Gastroesophageal sphincter (tissue), 4 donors: ENCODE measurements at regions not wholly inside any gene's neighbourhood (a gene's known extent, or its start where the extent isn't known, plus 50 kb on each side); places are given as distances from the start of the nearest gene placed in this dataset.

Experiments used
- ATAC-seq: fragments of 150-250 bp; one replicate; pipeline ENCODE4 v1.9.1; 2016; ENCODE audit warnings: mild to moderate bottlenecking, moderate library complexity
- H3K27ac ChIP-seq, 4 donors: fragments of 200-600 bp; sonication (generic) in 3 of 4; 1 replicate in 3 of 4; 2 replicates in 1 of 4; pipeline ENCODE4 v1.5.1; 2016 to 2019
- H3K27me3 ChIP-seq: fragments of 200-600 bp; sonication (generic); one replicate; pipeline ENCODE4 v1.5.1; 2019
- H3K36me3 ChIP-seq, 2 donors: fragments of 200-600 bp; sonication (generic); one replicate each; pipeline ENCODE4 v1.5.1; 2019; ENCODE audit warnings: control low read depth in 1 of 2
- H3K4me1 ChIP-seq, 3 donors: fragments of 200-600 bp; sonication (generic); 1 replicate in 2 of 3; 2 replicates in 1 of 3; pipeline ENCODE4 v1.5.1; 2016 to 2019; ENCODE audit warnings: control low read depth in 2 of 3
- H3K4me3 ChIP-seq, 2 donors: fragments of 200-600 bp; sonication (generic); one replicate each; pipeline ENCODE4 v1.5.1; 2019; ENCODE audit warnings: mild to moderate bottlenecking in 1 of 2, moderate library complexity in 1 of 2
- H3K9me3 ChIP-seq, 3 donors: fragments of 200-600 bp; sonication (generic); one replicate each; pipeline ENCODE4 v1.5.1; 2017 to 2019; ENCODE audit warnings: control low read depth in 2 of 3
- EP300 ChIP-seq: sonication (generic); formaldehyde crosslinking; IDR thresholded peaks from one replicate; pipeline ENCODE4 v1.6.1; 2017; ENCODE audit warnings: antibody characterized with exemption, mild to moderate bottlenecking
- POLR2A ChIP-seq, 2 donors: fragments of 450-650 bp; IDR thresholded peaks; one replicate each; pipeline ENCODE4 v1.6.1; 2017; ENCODE audit warnings: antibody characterized with exemption in 2 of 2, mild to moderate bottlenecking in 2 of 2, moderate library complexity in 1 of 2
- POLR2AphosphoS5 ChIP-seq: sonication (generic); formaldehyde crosslinking; IDR thresholded peaks from one replicate; pipeline ENCODE4 v1.6.1; 2017; ENCODE audit warnings: antibody characterized with exemption
- WGBS, 2 donors: methylation state at CpG; one replicate each; pipeline ENCODE4 v1.1.5; 2018; ENCODE audit warnings: low coverage in 1 of 2; 5-methylcytosine and 5-hydroxymethylcytosine counted together
- TF ChIP-seq, protein P1 (sequence below), 4 experiments: fragments of 200-600 bp in 2 of 4; fragments of 450-650 bp in 2 of 4; sonication (generic) in 1 of 4; IDR thresholded peaks; one replicate each; pipeline ENCODE4 v1.5.1; 2017 to 2019; ENCODE audit warnings: antibody characterized with exemption in 4 of 4, mild to moderate bottlenecking in 2 of 4, moderate library complexity in 2 of 4

DNA sequence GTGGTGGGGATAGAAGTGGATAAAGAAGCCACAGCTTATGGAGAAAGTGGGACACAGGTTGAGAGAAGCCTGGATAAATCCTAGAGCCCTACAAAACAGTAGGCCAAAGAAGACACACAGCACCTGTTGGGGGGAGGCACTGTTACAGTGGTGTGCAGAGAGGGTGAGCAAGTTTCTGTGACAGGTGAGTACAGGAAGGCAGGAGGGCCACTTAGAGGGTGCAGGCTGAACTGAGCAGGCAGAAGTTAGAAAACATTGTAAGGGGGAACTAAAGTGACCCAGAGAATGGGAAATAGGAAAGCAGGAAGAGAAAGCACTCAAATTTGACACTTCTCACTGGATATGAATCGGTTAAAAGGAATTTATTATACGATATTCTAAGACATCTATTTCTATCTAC lies 146.1 kb upstream of the TMCO5A start:
- 55 to 70% methylated on average over 2 of the region's 2 CpGs for WGBS, 2 donors
- Histone ChIP-seq H3K27ac (no peak overlapping the region), H3K4me3 (no peak overlapping the region), H3K36me3 (no peaks in the 10 kb centered on the region), H3K4me1 (no peaks in the 10 kb centered on the region), H3K9me3 (no peaks in the 10 kb centered on the region), H3K27me3 (no peaks in the 10 kb centered on the region)
- TF ChIP-seq POLR2A (IDR thresholded peaks at IDR 0.05) (no peak), EP300 (no peak), POLR2AphosphoS5 (no peak)
- TF ChIP-seq, protein P1, sequence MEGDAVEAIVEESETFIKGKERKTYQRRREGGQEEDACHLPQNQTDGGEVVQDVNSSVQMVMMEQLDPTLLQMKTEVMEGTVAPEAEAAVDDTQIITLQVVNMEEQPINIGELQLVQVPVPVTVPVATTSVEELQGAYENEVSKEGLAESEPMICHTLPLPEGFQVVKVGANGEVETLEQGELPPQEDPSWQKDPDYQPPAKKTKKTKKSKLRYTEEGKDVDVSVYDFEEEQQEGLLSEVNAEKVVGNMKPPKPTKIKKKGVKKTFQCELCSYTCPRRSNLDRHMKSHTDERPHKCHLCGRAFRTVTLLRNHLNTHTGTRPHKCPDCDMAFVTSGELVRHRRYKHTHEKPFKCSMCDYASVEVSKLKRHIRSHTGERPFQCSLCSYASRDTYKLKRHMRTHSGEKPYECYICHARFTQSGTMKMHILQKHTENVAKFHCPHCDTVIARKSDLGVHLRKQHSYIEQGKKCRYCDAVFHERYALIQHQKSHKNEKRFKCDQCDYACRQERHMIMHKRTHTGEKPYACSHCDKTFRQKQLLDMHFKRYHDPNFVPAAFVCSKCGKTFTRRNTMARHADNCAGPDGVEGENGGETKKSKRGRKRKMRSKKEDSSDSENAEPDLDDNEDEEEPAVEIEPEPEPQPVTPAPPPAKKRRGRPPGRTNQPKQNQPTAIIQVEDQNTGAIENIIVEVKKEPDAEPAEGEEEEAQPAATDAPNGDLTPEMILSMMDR (IDR thresholded peaks at IDR 0.05), result no peak
- no peak for ATAC-seq

DNA sequence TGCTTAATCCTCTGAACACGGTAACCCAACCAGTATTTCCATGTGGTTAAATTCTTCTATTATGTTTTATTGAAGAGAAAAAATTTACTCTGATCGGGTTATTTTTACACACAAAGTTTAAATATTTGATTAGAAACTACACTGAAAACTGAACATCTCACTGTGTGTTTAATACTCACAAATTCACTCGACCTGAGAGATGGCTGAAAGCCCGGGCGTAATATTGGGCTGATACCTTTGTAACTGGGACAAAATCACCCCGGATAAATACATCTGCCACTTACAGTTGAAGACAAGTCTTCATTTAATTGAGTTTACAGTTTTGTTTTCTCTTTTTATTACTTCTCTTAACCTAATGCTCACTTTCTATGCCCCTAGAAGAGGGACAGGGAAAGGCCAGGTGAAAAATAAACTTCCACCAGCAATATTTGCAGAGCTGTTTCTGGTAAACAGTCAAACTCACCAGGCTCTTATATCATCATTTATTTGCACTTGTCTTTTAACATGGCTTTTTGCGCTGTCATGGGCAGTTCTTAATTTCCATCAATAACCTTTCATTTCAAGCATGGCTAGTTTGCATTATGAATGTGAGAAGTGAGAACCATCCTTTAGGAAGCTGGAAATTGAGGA lies 145.6 kb upstream of the TMCO5A start:
- WGBS, 2 donors, result 82 to 89% methylated on average over 7 of the region's 7 CpGs

DNA sequence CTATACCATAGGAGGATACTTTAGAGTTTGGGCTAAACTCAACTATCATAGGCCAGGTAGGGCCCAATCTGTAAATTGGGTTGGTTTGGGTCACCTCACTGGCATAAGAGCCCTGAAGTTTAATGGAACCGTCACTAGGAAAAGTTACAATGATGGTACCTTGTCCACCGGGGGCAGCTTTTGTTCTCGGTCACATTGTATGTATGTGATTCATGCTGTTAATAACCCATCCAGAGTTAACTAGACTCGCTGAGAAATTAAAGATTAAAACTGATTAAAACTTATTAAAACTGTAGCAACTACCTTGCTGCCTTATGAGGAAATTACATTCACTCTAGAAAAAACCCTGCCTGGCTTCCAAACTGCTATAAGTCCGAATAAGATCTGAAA lies 145.0 kb upstream of the TMCO5A start:
- TF ChIP-seq POLR2AphosphoS5, result no peak
- no peak for TF ChIP-seq EP300
- no peak for TF ChIP-seq POLR2A (IDR thresholded peaks at IDR 0.05)
- TF ChIP-seq, protein P1 (IDR thresholded peaks at IDR 0.05), result no peak
- 78 to 80% methylated on average over 3 to 4 of the region's 5 CpGs for WGBS, 2 donors
- Histone ChIP-seq H3K27ac (no peak overlapping the region), H3K4me1 (no peaks in the 10 kb centered on the region), H3K4me3 (no peak overlapping the region), H3K27me3 (no peaks in the 10 kb centered on the region), H3K36me3 (no peaks in the 10 kb centered on the region), H3K9me3 (no peaks in the 10 kb centered on the region)
- ATAC-seq, result no peak

More for the DNA sequence above, 145.6 kb upstream of the TMCO5A start:
- Histone ChIP-seq H3K27me3 (no peaks in the 10 kb centered on the region), H3K9me3 (no peaks in the 10 kb centered on the region), H3K27ac (no peak overlapping the region), H3K36me3 (no peaks in the 10 kb centered on the region), H3K4me1 (no peaks in the 10 kb centered on the region), H3K4me3 (no peak overlapping the region)
- no peak for ATAC-seq
- no peak for TF ChIP-seq POLR2A (IDR thresholded peaks at IDR 0.05)
- TF ChIP-seq POLR2AphosphoS5, result no peak
- TF ChIP-seq EP300, result no peak
- TF ChIP-seq, protein P1 (IDR thresholded peaks at IDR 0.05), result no peak

DNA sequence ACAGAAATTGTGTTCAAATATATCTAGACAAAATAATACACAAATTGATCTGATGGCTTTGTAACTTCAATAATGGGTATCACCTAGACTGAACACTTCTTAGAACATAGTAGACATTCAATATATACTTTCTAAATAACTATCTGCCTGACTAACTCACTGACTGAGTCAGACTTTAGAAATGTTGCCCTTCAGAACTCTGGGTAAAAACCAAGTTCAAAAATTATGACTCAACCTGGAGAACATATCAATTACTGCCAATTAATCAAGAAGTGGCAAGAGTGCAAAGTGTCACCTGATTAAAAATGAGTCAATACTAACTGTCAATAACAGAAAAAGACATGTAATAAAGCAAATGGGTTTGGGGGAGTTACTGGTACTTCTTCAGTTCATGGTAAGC lies 144.6 kb upstream of the TMCO5A start:
- Histone ChIP-seq H3K36me3 (no peaks in the 10 kb centered on the region), H3K4me1 (no peaks in the 10 kb centered on the region), H3K27ac (no peak overlapping the region), H3K27me3 (no peaks in the 10 kb centered on the region), H3K4me3 (no peak overlapping the region), H3K9me3 (no peaks in the 10 kb centered on the region)
- ATAC-seq, result no peak
- TF ChIP-seq EP300 (no peak), POLR2A (IDR thresholded peaks at IDR 0.05) (no peak)

DNA sequence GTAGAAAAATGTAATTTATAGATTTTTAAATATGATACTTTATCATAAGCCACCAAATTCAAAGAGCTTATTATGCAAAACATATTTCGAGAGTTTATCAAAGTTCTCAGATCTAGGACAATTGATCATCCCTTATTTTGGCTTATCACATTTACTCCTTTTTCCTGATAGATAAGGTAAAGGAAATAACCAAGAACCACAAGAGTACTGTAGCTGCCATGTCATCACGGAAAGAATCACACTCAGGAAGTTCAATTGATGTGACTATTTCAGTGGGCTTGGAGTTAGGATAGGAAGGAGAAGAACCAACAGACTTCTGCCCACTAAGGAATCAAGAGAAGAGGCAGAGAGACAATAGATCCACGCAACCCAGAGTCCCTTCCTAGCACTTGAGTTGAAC lies 142.7 kb upstream of the TMCO5A start:
- no peak overlapping the region for H3K4me3 ChIP-seq
- H3K36me3 ChIP-seq, result no peaks in the 10 kb centered on the region
- H3K9me3 ChIP-seq, result no peaks in the 10 kb centered on the region
- ATAC-seq, result no peak
- no peaks in the 10 kb centered on the region for H3K27me3 ChIP-seq
- 67 to 76% methylated on average over 2 to 3 of the region's 3 CpGs for WGBS, 2 donors
- no peak for TF ChIP-seq POLR2A (IDR thresholded peaks at IDR 0.05)
- TF ChIP-seq, protein P1 (IDR thresholded peaks at IDR 0.05), result no peak
- no peak for TF ChIP-seq POLR2AphosphoS5
- no peak for TF ChIP-seq EP300
- H3K27ac ChIP-seq, result no peak overlapping the region
- H3K4me1 ChIP-seq, result no peaks in the 10 kb centered on the region
